HFF-Myc (cell line): ENCODE measurements at regions not wholly inside any gene's neighbourhood (a gene's known extent, or its start where the extent isn't known, plus 50 kb on each side); places are given as distances from the start of the nearest gene placed in this dataset.
"Not testable (repeated sequence)": the region's sequence is repeated elsewhere in the genome, so short reads cannot be mapped to it uniquely, and the experiment has no call there.

Experiments used
- DNase-seq: peaks from one replicate; pipeline ENCODE4 v3.0.0-alpha.2; 2011; ENCODE audit warnings: low read depth; ENCODE audit errors: extremely low read depth
- H3K4me3 ChIP-seq: replicated peaks from 2 replicates; pipeline ENCODE4 v1.5.1; 2011; ENCODE audit warnings: low read depth, mild to moderate bottlenecking, control low read depth, low read length
- TF ChIP-seq, protein P1 (sequence below): IDR thresholded peaks from 2 replicates; pipeline ENCODE4 v1.5.1; 2012; ENCODE audit warnings: mild to moderate bottlenecking, low read depth, low read length, control low read depth; ENCODE audit errors: missing control alignments

DNA sequence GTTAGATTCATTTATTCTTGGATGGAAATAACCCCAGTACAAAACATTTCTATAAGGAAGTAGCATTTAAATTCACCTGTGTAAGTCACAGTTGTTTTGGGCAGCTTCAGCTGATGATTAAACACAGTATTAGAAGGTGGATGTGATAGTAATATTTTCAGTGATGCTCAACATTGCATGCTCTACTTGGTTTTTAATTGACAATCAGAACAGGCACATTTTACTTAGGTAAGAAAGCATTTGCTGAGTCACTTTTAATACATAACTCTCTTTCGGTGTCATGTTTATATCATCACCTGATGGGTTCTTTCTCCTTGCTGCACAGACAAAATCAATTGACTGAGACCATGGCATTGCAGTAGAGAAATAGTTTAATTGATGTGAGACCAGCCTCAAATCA is 80.7 kb downstream of the CMAS start:
- no peak for DNase-seq
- no peak overlapping the region for H3K4me3 ChIP-seq
- TF ChIP-seq, protein P1, sequence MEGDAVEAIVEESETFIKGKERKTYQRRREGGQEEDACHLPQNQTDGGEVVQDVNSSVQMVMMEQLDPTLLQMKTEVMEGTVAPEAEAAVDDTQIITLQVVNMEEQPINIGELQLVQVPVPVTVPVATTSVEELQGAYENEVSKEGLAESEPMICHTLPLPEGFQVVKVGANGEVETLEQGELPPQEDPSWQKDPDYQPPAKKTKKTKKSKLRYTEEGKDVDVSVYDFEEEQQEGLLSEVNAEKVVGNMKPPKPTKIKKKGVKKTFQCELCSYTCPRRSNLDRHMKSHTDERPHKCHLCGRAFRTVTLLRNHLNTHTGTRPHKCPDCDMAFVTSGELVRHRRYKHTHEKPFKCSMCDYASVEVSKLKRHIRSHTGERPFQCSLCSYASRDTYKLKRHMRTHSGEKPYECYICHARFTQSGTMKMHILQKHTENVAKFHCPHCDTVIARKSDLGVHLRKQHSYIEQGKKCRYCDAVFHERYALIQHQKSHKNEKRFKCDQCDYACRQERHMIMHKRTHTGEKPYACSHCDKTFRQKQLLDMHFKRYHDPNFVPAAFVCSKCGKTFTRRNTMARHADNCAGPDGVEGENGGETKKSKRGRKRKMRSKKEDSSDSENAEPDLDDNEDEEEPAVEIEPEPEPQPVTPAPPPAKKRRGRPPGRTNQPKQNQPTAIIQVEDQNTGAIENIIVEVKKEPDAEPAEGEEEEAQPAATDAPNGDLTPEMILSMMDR, result no peak

GRCh38 chr12:22130671-22131070 is 84.7 kb downstream of the CMAS start:
- DNase-seq, result no peak
- TF ChIP-seq, protein P1, result no peak
- H3K4me3 ChIP-seq, result no peak overlapping the region

DNA sequence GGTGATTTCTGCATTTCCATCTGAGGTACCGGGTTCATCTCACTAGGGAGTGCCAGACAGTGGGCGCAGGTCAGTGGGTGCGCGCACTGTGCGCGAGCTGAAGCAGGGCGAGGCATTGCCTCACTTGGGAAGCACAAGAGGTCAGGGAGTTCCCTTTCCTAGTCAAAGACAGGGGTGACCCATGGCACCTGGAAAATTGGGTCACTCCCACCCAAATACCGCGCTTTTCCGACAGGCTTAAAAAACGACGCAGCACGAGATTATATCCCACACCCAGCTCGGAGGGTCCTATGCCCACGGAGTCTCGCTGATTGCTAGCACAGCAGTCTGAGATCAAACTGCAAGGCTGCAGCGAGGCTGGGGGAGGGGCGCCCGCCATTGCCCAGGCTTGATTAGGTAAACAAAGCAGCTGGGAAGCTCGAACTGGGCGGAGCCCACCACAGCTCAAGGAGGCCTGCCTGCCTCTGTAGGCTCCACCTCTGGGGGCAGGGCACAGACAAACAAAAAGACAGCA is 90.6 kb downstream of the CMAS start:
- DNase-seq, H3K4me3 ChIP-seq: not testable (repeated sequence)
